ENCODE measurements at regions not wholly inside any gene's neighbourhood (a gene's known extent, or its start where the extent isn't known, plus 50 kb on each side); places are given as distances from the start of the nearest gene placed in this dataset.

- DNase-seq = no peak
Measured at GRCh38 chr7:115548756-115549155, 481.8 kb downstream of the TFEC start.

- DNase-seq = no peak
Measured at GRCh38 chr7:115546790-115547189, 483.8 kb downstream of the TFEC start.

GRCh38 chr7:115533785-115534184 lies 496.8 kb downstream of the TFEC start:
- DNase-seq = no peak

- DNase-seq = no peak
Measured at GRCh38 chr7:115526278-115526677, 504.3 kb downstream of the TFEC start.

- DNase-seq = no peak
Measured at GRCh38 chr7:115522174-115522573, 508.4 kb downstream of the TFEC start.

- DNase-seq = no peak
Measured at GRCh38 chr7:115516341-115516740, 514.2 kb downstream of the TFEC start.

GRCh38 chr7:115511330-115511729 lies 519.2 kb downstream of the TFEC start:
- no peak for DNase-seq

- no peak for DNase-seq
Measured at GRCh38 chr7:115505136-115505535, 525.4 kb downstream of the TFEC start.

GRCh38 chr7:115499956-115500355 lies 530.6 kb downstream of the TFEC start:
- DNase-seq = no peak

- no peak for DNase-seq
Measured at GRCh38 chr7:115496006-115496405, 534.6 kb downstream of the TFEC start.

GRCh38 chr7:115494529-115495147 lies 535.9 kb downstream of the TFEC start:
- DNase-seq = no peak

- DNase-seq = no peak
Measured at GRCh38 chr7:115493381-115493780, 537.2 kb downstream of the TFEC start.

- no peak for DNase-seq
Measured at GRCh38 chr7:115491744-115492380, 538.7 kb downstream of the TFEC start.

GRCh38 chr7:115479448-115479847 lies 551.1 kb downstream of the TFEC start:
- DNase-seq = no peak

- no peak for DNase-seq
Measured at GRCh38 chr7:115478426-115478825, 552.1 kb downstream of the TFEC start.

GRCh38 chr7:115477193-115477651 lies 553.3 kb downstream of the TFEC start:
- no peak for DNase-seq

GRCh38 chr7:115476671-115477181 lies 553.8 kb downstream of the TFEC start:
- no peak for DNase-seq

GRCh38 chr7:115475761-115476385 lies 554.0 kb downstream of the MDFIC start:
- no peak for DNase-seq

- no peak for DNase-seq
Measured at GRCh38 chr7:115475206-115475605, 553.3 kb downstream of the MDFIC start.

GRCh38 chr7:115474137-115474536 lies 552.2 kb downstream of the MDFIC start:
- no peak for DNase-seq

- DNase-seq = no peak
Measured at GRCh38 chr7:115471891-115472290, 550.0 kb downstream of the MDFIC start.

GRCh38 chr7:115462301-115463015 lies 540.6 kb downstream of the MDFIC start:
- DNase-seq = no peak

GRCh38 chr7:115449689-115450088 lies 527.8 kb downstream of the MDFIC start:
- no peak for DNase-seq
